Ascending aorta (tissue), 2 donors: ENCODE measurements at regions not wholly inside any gene's neighbourhood (a gene's known extent, or its start where the extent isn't known, plus 50 kb on each side); places are given as distances from the start of the nearest gene placed in this dataset.
"Not testable (repeated sequence)": the region's sequence is repeated elsewhere in the genome, so short reads cannot be mapped to it uniquely, and the experiment has no call there.

Experiments used
- DNase-seq, 2 donors: peaks; one replicate each; pipeline ENCODE4 v3.0.0-alpha.2; 2019; ENCODE audit warnings: low spot score in 2 of 2
- H3K27ac ChIP-seq, 2 donors: fragments of 200-600 bp; sonication (generic); one replicate each; pipeline ENCODE4 v1.5.1; 2016 to 2017; ENCODE audit warnings: mild to moderate bottlenecking in 1 of 2
- H3K27me3 ChIP-seq: fragments of 200-600 bp; sonication (generic); one replicate; pipeline ENCODE4 v1.5.1; 2017
- H3K36me3 ChIP-seq, 2 donors: fragments of 200-600 bp; sonication (generic); one replicate each; pipeline ENCODE4 v1.5.1; 2016
- H3K4me1 ChIP-seq, 2 donors: fragments of 200-600 bp; sonication (generic); one replicate each; pipeline ENCODE4 v1.5.1; 2016 to 2017; ENCODE audit warnings: mild to moderate bottlenecking in 1 of 2
- H3K4me3 ChIP-seq, 2 donors: fragments of 200-600 bp; sonication (generic); one replicate each; pipeline ENCODE4 v1.5.1; 2016 to 2017; ENCODE audit warnings: mild to moderate bottlenecking in 1 of 2
- H3K9me3 ChIP-seq, 2 donors: fragments of 200-600 bp; sonication (generic); one replicate each; pipeline ENCODE4 v1.5.1; 2016
- intact Hi-C: fragments of 100-400 bp; cut with DNase I; formaldehyde crosslinking; loops from one replicate; pipeline ENCODE4 v1.15.1; 2023
- TF ChIP-seq, protein P1 (sequence below), 3 experiments: fragments of 200-600 bp in 2 of 3; fragments of 450-650 bp in 1 of 3; sonication (generic) in 2 of 3; IDR thresholded peaks; one replicate each; pipeline ENCODE4 v1.5.1; 2016 to 2019; ENCODE audit warnings: antibody characterized with exemption in 3 of 3, mild to moderate bottlenecking in 1 of 3, moderate library complexity in 1 of 3

DNA sequence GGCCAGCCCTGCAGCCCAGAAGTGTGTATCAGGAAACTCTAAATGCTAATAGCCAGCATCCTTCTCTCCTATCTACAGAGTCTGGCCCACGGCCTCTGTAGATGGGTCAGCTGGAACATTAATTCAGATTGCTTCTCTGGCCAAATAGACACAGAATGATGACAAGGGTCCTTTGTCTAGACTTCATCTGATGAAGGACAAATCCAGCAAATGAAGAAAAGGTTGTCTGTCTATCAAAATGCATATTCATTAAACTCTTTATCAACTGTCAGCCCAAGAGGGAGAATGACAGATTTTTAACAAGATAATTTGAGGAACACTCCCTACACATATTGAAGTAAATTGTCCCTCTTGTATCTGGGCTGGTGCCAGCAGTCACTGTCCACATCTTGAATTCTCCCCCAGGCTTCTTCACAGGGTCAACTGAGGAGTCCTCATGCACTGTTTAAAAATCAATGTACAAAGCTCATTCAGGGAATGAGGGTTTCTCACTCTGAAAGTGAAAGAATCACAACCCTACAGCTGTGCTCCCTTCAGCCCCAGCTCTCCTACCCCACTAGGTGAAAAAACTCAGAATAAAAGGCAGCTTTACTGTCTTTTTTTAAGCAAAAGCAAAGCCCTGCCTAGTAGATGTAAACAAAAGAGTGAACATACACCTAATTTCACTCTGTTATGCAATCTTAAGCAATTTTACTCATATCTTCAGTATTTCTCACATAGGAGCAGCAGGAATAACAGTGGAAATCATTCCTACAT is 507.7 kb downstream of the IGSF11 start:
- no peak for DNase-seq
- Histone ChIP-seq H3K4me3 (no peak overlapping the region), H3K27me3 (no peaks in the 10 kb centered on the region), H3K36me3 (no peaks in the 10 kb centered on the region), H3K4me1 (no peaks in the 10 kb centered on the region), H3K27ac (no peak overlapping the region), H3K9me3 (no peaks in the 10 kb centered on the region)
- intact Hi-C loops = no loop called here
- TF ChIP-seq, protein P1, sequence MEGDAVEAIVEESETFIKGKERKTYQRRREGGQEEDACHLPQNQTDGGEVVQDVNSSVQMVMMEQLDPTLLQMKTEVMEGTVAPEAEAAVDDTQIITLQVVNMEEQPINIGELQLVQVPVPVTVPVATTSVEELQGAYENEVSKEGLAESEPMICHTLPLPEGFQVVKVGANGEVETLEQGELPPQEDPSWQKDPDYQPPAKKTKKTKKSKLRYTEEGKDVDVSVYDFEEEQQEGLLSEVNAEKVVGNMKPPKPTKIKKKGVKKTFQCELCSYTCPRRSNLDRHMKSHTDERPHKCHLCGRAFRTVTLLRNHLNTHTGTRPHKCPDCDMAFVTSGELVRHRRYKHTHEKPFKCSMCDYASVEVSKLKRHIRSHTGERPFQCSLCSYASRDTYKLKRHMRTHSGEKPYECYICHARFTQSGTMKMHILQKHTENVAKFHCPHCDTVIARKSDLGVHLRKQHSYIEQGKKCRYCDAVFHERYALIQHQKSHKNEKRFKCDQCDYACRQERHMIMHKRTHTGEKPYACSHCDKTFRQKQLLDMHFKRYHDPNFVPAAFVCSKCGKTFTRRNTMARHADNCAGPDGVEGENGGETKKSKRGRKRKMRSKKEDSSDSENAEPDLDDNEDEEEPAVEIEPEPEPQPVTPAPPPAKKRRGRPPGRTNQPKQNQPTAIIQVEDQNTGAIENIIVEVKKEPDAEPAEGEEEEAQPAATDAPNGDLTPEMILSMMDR (IDR thresholded peaks at IDR 0.05) = no peak

- Histone ChIP-seq H3K27me3 (no peaks in the 10 kb centered on the region), H3K27ac (no peak overlapping the region), H3K4me3 (no peak overlapping the region), H3K4me1 (no peaks in the 10 kb centered on the region), H3K36me3 (no peaks in the 10 kb centered on the region), H3K9me3 (no peaks in the 10 kb centered on the region)
- TF ChIP-seq, protein P1 (IDR thresholded peaks at IDR 0.05) = no peak
- intact Hi-C loops = no loop called here
- DNase-seq = no peak
These were observed 507.1 kb downstream of the IGSF11 start for GRCh38 chr3:118527514-118528044.

- Histone ChIP-seq H3K27me3 (no peaks in the 10 kb centered on the region), H3K9me3 (no peaks in the 10 kb centered on the region), H3K4me1 (no peaks in the 10 kb centered on the region), H3K4me3 (no peak overlapping the region), H3K27ac (no peak overlapping the region), H3K36me3 (no peaks in the 10 kb centered on the region)
- TF ChIP-seq, protein P1 (IDR thresholded peaks at IDR 0.05) = no peak
- DNase-seq = no peak
- intact Hi-C loops = no loop called here
These were observed 505.1 kb downstream of the IGSF11 start for GRCh38 chr3:118529554-118529953.

GRCh38 chr3:118530350-118530922 is 504.2 kb downstream of the IGSF11 start:
- no peaks in the 10 kb centered on the region for H3K27me3 ChIP-seq
- TF ChIP-seq, protein P1 (IDR thresholded peaks at IDR 0.05) = no peak
- H3K36me3 ChIP-seq = no peaks in the 10 kb centered on the region
- H3K27ac ChIP-seq = no peak overlapping the region
- no peaks in the 10 kb centered on the region for H3K9me3 ChIP-seq
- DNase-seq = no peak
- H3K4me1 ChIP-seq = no peaks in the 10 kb centered on the region
- intact Hi-C loops = no loop called here
- H3K4me3 ChIP-seq = no peak overlapping the region

GRCh38 chr3:118530927-118531356 is 503.7 kb downstream of the IGSF11 start:
- H3K36me3 ChIP-seq, H3K27ac ChIP-seq, DNase-seq, H3K4me3 ChIP-seq, H3K9me3 ChIP-seq, H3K27me3 ChIP-seq, H3K4me1 ChIP-seq, intact Hi-C loops: not testable (repeated sequence)

- no peaks in the 10 kb centered on the region for H3K27me3 ChIP-seq
- H3K4me1 ChIP-seq = no peaks in the 10 kb centered on the region
- intact Hi-C loops = no loop called here
- no peaks in the 10 kb centered on the region for H3K9me3 ChIP-seq
- H3K36me3 ChIP-seq = no peaks in the 10 kb centered on the region
- no peak for DNase-seq
- H3K27ac ChIP-seq = no peak overlapping the region
- TF ChIP-seq, protein P1 (IDR thresholded peaks at IDR 0.05) = no peak
- no peak overlapping the region for H3K4me3 ChIP-seq
These were observed 502.8 kb downstream of the IGSF11 start for GRCh38 chr3:118531816-118532215.
